ENCODE measurements at regions not wholly inside any gene's neighbourhood (a gene's known extent, or its start where the extent isn't known, plus 50 kb on each side); places are given as distances from the start of the nearest gene placed in this dataset.

- DNase-seq, result no peak
These were observed 98.1 kb upstream of the MAP1LC3B2 start for GRCh38 chr12:116461060-116461459.

- DNase-seq, result no peak
These were observed 95.8 kb upstream of the MAP1LC3B2 start for GRCh38 chr12:116463366-116463765.

GRCh38 chr12:116465407-116465806, 93.8 kb upstream of the MAP1LC3B2 start:
- no peak for DNase-seq

- DNase-seq, result no peak
These were observed 93.3 kb upstream of the MAP1LC3B2 start for GRCh38 chr12:116465856-116466255.

- DNase-seq, result no peak
These were observed 92.6 kb upstream of the MAP1LC3B2 start for GRCh38 chr12:116466536-116466935.

- DNase-seq, result no peak
These were observed 89.8 kb upstream of the MAP1LC3B2 start for GRCh38 chr12:116469344-116469743.

- DNase-seq, result no peak
These were observed 87.6 kb upstream of the MAP1LC3B2 start for GRCh38 chr12:116471544-116471943.

GRCh38 chr12:116472193-116472592, 87.0 kb upstream of the MAP1LC3B2 start:
- DNase-seq, result no peak

GRCh38 chr12:116473416-116473815, 85.8 kb upstream of the MAP1LC3B2 start:
- no peak for DNase-seq

- DNase-seq, result no peak
These were observed 84.8 kb upstream of the MAP1LC3B2 start for GRCh38 chr12:116474331-116474730.

GRCh38 chr12:116474899-116475298, 84.3 kb upstream of the MAP1LC3B2 start:
- no peak for DNase-seq

GRCh38 chr12:116476227-116476822, 82.9 kb upstream of the MAP1LC3B2 start:
- DNase-seq, result no peak

GRCh38 chr12:116478243-116478773, 80.9 kb upstream of the MAP1LC3B2 start:
- DNase-seq, result no peak

GRCh38 chr12:116480210-116480810, 78.9 kb upstream of the MAP1LC3B2 start:
- DNase-seq, result no peak

- DNase-seq, result no peak
These were observed 77.5 kb upstream of the MAP1LC3B2 start for GRCh38 chr12:116481726-116482125.

- DNase-seq, result no peak
These were observed 77.0 kb upstream of the MAP1LC3B2 start for GRCh38 chr12:116482179-116482578.

GRCh38 chr12:116482859-116483258, 76.3 kb upstream of the MAP1LC3B2 start:
- no peak for DNase-seq

GRCh38 chr12:116483959-116484750, 75.0 kb upstream of the MAP1LC3B2 start:
- no peak for DNase-seq

- DNase-seq, result no peak
These were observed 74.4 kb upstream of the MAP1LC3B2 start for GRCh38 chr12:116484807-116485206.

- no peak for DNase-seq
These were observed 70.1 kb upstream of the MAP1LC3B2 start for GRCh38 chr12:116489116-116489515.

GRCh38 chr12:116490471-116490870, 68.7 kb upstream of the MAP1LC3B2 start:
- no peak for DNase-seq

GRCh38 chr12:116492703-116493324, 66.4 kb upstream of the MAP1LC3B2 start:
- DNase-seq, result no peak

GRCh38 chr12:116495260-116495659, 63.9 kb upstream of the MAP1LC3B2 start:
- DNase-seq, result no peak
